ENCODE measurements at regions not wholly inside any gene's neighbourhood (a gene's known extent, or its start where the extent isn't known, plus 50 kb on each side); places are given as distances from the start of the nearest gene placed in this dataset.

DNA sequence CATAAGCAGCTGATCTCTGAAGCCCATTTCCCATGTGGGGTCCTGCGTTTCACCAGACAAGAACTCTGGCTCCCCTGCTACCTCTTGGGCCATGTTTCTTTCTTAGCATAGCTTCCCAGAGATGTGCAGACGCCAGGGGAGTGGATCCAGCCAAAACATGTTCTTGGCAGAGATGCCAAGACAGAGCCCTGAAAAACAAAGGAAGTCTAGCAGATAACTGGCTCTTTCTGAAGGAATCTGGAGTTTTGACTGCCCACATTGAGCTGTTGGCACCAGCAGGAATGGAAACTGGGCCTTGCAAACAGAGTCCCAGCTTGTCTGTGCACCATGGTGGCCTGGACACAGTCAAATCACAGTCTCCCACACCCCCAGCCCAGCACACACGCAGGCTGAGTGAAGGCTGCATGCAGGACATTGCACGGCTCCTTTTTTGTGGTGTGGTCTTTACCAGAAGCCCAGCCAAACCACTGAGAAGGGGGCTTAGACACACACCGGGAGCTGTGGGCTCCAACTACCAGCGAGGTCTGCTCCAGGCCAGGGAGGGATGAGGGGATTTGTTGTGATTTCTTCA lies 114.7 kb downstream of the SNX18 start:
- H3K27me3 ChIP-seq, result no peaks in the 10 kb centered on the region
- intact Hi-C loops (cut with DNase I), result loop anchor here (5.0 kb wide), 1 partner anchor 110 kb away; no protein-coding TSS in a partner anchor
- TF ChIP-seq, protein P1, sequence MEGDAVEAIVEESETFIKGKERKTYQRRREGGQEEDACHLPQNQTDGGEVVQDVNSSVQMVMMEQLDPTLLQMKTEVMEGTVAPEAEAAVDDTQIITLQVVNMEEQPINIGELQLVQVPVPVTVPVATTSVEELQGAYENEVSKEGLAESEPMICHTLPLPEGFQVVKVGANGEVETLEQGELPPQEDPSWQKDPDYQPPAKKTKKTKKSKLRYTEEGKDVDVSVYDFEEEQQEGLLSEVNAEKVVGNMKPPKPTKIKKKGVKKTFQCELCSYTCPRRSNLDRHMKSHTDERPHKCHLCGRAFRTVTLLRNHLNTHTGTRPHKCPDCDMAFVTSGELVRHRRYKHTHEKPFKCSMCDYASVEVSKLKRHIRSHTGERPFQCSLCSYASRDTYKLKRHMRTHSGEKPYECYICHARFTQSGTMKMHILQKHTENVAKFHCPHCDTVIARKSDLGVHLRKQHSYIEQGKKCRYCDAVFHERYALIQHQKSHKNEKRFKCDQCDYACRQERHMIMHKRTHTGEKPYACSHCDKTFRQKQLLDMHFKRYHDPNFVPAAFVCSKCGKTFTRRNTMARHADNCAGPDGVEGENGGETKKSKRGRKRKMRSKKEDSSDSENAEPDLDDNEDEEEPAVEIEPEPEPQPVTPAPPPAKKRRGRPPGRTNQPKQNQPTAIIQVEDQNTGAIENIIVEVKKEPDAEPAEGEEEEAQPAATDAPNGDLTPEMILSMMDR (IDR thresholded peaks at IDR 0.05), result no peak
- H3K9me3 ChIP-seq, result no peaks in the 10 kb centered on the region
- H3K36me3 ChIP-seq, result no peaks in the 10 kb centered on the region
- DNase-seq (ENCODE audit: low spot score in 2 of 2), result peak in 1 of 2 donors; percentile 80
- H3K4me3 ChIP-seq, result peak overlapping the region in 1 of 2 donors; percentile 7
- H3K27ac ChIP-seq, result peak overlapping the region; percentile 79 to 83
- H3K4me1 ChIP-seq, result peaks cover 6 to 25% of the 10 kb centered on the region in 2 donors

DNA sequence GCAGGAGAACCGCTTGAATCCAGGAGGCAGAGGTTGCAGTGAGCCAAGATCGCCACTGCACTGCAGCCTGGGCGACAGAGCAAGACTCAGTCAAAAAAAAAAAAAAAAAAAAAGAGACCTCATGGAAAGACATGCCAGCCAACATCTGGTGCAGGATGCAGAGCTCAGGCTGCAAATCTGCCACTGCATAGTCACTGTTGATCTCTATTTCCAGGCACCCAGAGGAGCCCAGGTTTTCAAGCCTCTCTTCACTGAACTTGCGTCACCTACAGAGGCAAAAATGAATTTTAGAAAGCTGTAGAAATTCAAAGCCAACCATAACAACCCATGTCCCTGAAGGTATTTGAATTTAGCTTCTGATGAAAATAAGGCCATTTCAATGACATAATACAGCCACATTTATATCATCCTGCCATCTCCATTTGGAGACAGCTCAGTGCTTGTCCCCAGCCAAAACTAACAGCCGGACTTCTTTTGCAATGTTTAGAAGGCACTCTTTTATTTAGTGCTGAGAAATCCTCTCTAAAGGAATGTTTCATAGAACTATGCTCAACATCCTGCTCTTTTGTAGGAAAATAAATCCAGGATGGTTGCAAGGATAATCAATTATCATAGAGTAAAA lies 113.3 kb downstream of the SNX18 start:
- intact Hi-C loops (cut with DNase I), result loop anchor here (2.0 to 5.0 kb wide), 3 partner anchors 16 to 109 kb away; no protein-coding TSS in a partner anchor
- peak in 1 of 2 donors; percentile 88 for DNase-seq (ENCODE audit: low spot score in 2 of 2)
- Histone ChIP-seq H3K27me3 (no peaks in the 10 kb centered on the region), H3K36me3 (no peaks in the 10 kb centered on the region), H3K27ac (peak overlapping the region; percentile 79 to 83), H3K9me3 (no peaks in the 10 kb centered on the region), H3K4me1 (peaks cover 6 to 25% of the 10 kb centered on the region in 2 donors), H3K4me3 (no peak overlapping the region)
- TF ChIP-seq, protein P1 (IDR thresholded peaks at IDR 0.05), result peak in 1 of 3 experiments; percentile 11

DNA sequence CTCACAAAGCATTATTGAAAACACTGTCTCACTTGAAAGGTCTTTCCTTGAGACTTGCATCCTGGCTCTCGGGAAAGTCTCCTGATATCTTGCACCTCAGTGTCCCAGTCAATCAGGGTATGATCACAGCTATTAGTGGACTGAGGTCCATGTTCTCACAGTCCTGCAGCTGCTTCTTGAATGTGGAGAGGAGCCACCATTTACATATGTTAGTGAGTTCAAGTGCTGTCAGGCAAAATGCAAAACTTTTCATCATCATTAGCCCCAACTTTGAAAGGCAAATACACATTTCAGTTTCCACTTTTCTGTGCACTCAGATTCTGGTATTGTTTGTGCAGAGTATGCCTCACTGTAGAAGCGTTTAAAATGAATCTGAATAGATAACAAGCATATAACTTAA lies 111.6 kb downstream of the SNX18 start:
- Histone ChIP-seq H3K4me1 (peaks cover 6 to 32% of the 10 kb centered on the region in 2 donors), H3K9me3 (no peaks in the 10 kb centered on the region), H3K4me3 (no peak overlapping the region), H3K27me3 (no peaks in the 10 kb centered on the region), H3K36me3 (no peaks in the 10 kb centered on the region), H3K27ac (no peak overlapping the region)
- DNase-seq (ENCODE audit: low spot score in 2 of 2), result no peak
- TF ChIP-seq, protein P1 (IDR thresholded peaks at IDR 0.05), result no peak
- intact Hi-C loops (cut with DNase I), result no loop called here

DNA sequence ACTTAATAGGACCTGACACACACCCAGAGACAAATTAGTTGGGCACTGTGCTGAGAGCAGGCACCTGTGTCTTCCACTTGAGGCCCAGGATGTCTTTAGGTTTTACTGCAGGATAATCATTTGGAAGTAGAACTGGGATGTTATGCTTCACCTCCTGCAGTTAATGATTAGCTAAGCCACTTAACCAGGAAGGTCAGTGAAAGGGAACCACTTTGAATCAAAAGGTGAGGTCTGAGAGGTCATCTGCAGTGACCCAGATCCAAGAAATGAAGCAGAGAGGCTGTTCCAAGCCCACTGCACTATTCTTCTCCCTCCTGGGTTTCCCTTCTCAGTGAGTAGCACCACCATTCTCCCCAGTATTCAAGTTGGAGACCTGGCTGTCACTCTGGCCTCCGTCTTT lies 110.5 kb downstream of the SNX18 start:
- Histone ChIP-seq H3K27ac (no peak overlapping the region), H3K27me3 (no peaks in the 10 kb centered on the region), H3K9me3 (no peaks in the 10 kb centered on the region), H3K4me3 (no peak overlapping the region), H3K4me1 (peaks cover 6 to 27% of the 10 kb centered on the region in 2 donors), H3K36me3 (no peaks in the 10 kb centered on the region)
- TF ChIP-seq, protein P1 (IDR thresholded peaks at IDR 0.05), result no peak
- no peak for DNase-seq (ENCODE audit: low spot score in 2 of 2)
- intact Hi-C loops (cut with DNase I), result no loop called here

DNA sequence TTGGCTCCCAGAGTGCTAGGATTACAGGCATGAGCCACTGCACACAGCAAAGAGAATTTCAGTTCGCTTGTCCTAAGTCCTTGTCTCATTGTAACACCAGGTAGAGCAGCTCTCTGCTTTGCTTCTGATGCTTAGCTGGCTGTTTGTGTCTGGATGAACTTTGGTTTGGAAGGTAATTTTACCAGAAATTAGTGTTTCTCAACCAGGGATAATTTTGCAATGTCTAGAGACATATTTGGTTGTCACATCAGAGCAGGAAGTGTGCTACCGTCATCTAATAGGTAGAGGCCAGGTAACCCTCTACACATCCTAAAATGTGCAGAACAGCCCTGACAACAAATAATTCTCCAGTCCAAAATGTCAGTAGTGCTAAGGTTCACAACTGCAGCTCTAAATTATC lies 108.8 kb downstream of the SNX18 start:
- DNase-seq (ENCODE audit: low spot score in 2 of 2), result no peak
- H3K4me1 ChIP-seq, result peaks cover 0 to 15% of the 10 kb centered on the region in 2 donors
- H3K4me3 ChIP-seq, result no peak overlapping the region
- H3K27ac ChIP-seq, result no peak overlapping the region
- intact Hi-C loops (cut with DNase I), result no loop called here
- TF ChIP-seq, protein P1 (IDR thresholded peaks at IDR 0.05), result no peak
- H3K27me3 ChIP-seq, result no peaks in the 10 kb centered on the region
- H3K36me3 ChIP-seq, result no peaks in the 10 kb centered on the region
- no peaks in the 10 kb centered on the region for H3K9me3 ChIP-seq
